Body of pancreas (tissue), 4 donors: ENCODE measurements at regions not wholly inside any gene's neighbourhood (a gene's known extent, or its start where the extent isn't known, plus 50 kb on each side); places are given as distances from the start of the nearest gene placed in this dataset.

ENCODE experiments used
- POLR2A ChIP-seq, 3 donors: fragments of 450-650 bp; IDR thresholded peaks; one replicate each; pipeline ENCODE4 v1.6.1; 2016; ENCODE audit warnings: antibody characterized with exemption in 3 of 3, mild to moderate bottlenecking in 2 of 3
- TF ChIP-seq, protein P1 (sequence below), 7 experiments: fragments of 450-650 bp in 4 of 7; fragments of 200-600 bp in 3 of 7; sonication (generic) in 3 of 7; IDR thresholded peaks; one replicate each; pipeline ENCODE4 v1.5.1; 2016 to 2019; ENCODE audit warnings: antibody characterized with exemption in 7 of 7

DNA sequence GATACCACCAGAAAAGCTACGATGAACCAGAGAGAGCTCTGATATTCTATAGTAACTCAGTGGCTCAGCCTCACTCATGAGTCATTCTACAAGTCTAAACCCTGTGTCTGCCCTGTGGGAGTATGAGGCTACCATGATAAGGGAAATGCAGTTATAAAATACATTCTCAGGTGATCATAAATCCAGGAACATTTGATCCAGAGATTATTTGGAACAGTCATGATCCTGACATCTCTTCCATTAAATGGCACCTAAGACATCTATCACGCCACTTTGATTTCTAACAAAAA lies 202.6 kb upstream of the RASSF8 start:
- TF ChIP-seq, protein P1, sequence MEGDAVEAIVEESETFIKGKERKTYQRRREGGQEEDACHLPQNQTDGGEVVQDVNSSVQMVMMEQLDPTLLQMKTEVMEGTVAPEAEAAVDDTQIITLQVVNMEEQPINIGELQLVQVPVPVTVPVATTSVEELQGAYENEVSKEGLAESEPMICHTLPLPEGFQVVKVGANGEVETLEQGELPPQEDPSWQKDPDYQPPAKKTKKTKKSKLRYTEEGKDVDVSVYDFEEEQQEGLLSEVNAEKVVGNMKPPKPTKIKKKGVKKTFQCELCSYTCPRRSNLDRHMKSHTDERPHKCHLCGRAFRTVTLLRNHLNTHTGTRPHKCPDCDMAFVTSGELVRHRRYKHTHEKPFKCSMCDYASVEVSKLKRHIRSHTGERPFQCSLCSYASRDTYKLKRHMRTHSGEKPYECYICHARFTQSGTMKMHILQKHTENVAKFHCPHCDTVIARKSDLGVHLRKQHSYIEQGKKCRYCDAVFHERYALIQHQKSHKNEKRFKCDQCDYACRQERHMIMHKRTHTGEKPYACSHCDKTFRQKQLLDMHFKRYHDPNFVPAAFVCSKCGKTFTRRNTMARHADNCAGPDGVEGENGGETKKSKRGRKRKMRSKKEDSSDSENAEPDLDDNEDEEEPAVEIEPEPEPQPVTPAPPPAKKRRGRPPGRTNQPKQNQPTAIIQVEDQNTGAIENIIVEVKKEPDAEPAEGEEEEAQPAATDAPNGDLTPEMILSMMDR (IDR thresholded peaks at IDR 0.05), result no peak
- no peak for TF ChIP-seq POLR2A (IDR thresholded peaks at IDR 0.05)
